ENCODE measurements at regions not wholly inside any gene's neighbourhood (a gene's known extent, or its start where the extent isn't known, plus 50 kb on each side); places are given as distances from the start of the nearest gene placed in this dataset.
"Not testable (repeated sequence)": the region's sequence is repeated elsewhere in the genome, so short reads cannot be mapped to it uniquely, and the experiment has no call there.

DNA sequence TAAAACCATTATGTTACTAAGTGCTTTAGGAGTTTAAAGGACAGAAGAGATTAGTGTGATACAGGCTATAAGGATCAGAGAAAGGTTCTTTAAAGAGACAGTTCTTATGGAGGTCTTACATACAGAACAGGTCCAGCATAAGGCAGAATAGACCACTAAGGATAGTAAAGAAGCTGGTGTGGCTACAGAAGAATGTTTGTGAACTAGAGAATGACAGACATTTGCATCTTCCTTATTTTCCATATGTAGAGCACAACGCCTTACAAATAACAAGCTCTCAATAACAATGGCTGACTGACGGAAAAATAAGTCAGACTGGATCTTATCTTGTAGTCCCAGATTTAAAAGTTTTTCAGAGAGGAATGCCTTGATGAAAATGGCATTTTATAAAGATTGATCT lies 95.6 kb upstream of the NOTCH2NLA start:
- not testable (repeated sequence) for TF ChIP-seq BHLHE40 (IDR thresholded peaks at IDR 0.05; ENCODE audit: borderline replicate concordance); FOXA1 (IDR thresholded peaks at IDR 0.05); SP1 (IDR thresholded peaks at IDR 0.05); HDGF (IDR thresholded peaks at IDR 0.05; ENCODE audit: borderline replicate concordance)
